Common myeloid progenitor, CD34-positive (primary cell): ENCODE measurements at regions not wholly inside any gene's neighbourhood (a gene's known extent, or its start where the extent isn't known, plus 50 kb on each side); places are given as distances from the start of the nearest gene placed in this dataset.

ENCODE experiments used
- CTCF ChIA-PET: fragments of 350-600 bp; sonication (Branson Sonifier 250); formaldehyde crosslinking; loops from one replicate; lab custom pipeline; 2021; ENCODE audit warnings: antibody characterized with exemption; lab: Charles Lee
- POLR2A ChIA-PET: fragments of 350-600 bp; sonication (Branson Sonifier 250); formaldehyde crosslinking; loops from one replicate; lab custom pipeline; 2021; ENCODE audit warnings: antibody characterized with exemption; lab: Charles Lee
- DNase-seq, 3 donors: peaks; one replicate each; pipeline versions ENCODE4 v3.0.0 to v3.0.0-alpha.2; 2013
- H3K27ac ChIP-seq, 2 experiments: 1 replicate in 1 of 2; 2 replicates in 1 of 2; pipeline ENCODE4 v1.7.0; 2013; ENCODE audit warnings: inconsistent platforms in 2 of 2, low read length in 2 of 2, mild to moderate bottlenecking in 2 of 2, low read depth in 1 of 2, moderate library complexity in 1 of 2; ENCODE audit not compliant: severe bottlenecking in 2 of 2, insufficient read depth in 1 of 2, poor library complexity in 1 of 2
- H3K27me3 ChIP-seq, 5 experiments: replicated peaks in 2 of 5; 1 replicate in 3 of 5; 2 replicates in 2 of 5; pipeline versions ENCODE4 v1.6.1 to v1.7.0; 2013; ENCODE audit warnings: low read length in 4 of 5, mild to moderate bottlenecking in 2 of 5, moderate library complexity in 2 of 5, inconsistent platforms in 1 of 5; ENCODE audit not compliant: insufficient read depth in 5 of 5, control insufficient read depth in 4 of 5
- H3K36me3 ChIP-seq, 4 experiments: 1 replicate in 2 of 4; 2 replicates in 2 of 4; pipeline versions ENCODE4 v1.6.1 to v1.7.0; 2013; ENCODE audit warnings: low read length in 3 of 4, control low read depth in 1 of 4, mild to moderate bottlenecking in 1 of 4; ENCODE audit not compliant: control insufficient read depth in 4 of 4, insufficient read depth in 4 of 4
- H3K4me1 ChIP-seq, 4 experiments: 1 replicate in 3 of 4; 2 replicates in 1 of 4; pipeline versions ENCODE4 v1.6.1 to v1.7.1; 2013; ENCODE audit warnings: low read length in 3 of 4, mild to moderate bottlenecking in 3 of 4, control low read depth in 1 of 4, inconsistent platforms in 1 of 4, moderate library complexity in 1 of 4; ENCODE audit not compliant: control insufficient read depth in 4 of 4, insufficient read depth in 4 of 4; ENCODE audit errors: control extremely low read depth in 1 of 4
- H3K4me3 ChIP-seq, 7 experiments: 1 replicate in 4 of 7; 2 replicates in 3 of 7; pipeline versions ENCODE4 v1.5.1 to v1.7.0; 2013; ENCODE audit warnings: mild to moderate bottlenecking in 7 of 7, low read length in 6 of 7, moderate library complexity in 6 of 7, inconsistent platforms in 2 of 7, low read depth in 2 of 7, control low read depth in 1 of 7; ENCODE audit not compliant: insufficient read depth in 4 of 7, control insufficient read depth in 1 of 7; ENCODE audit errors: extremely low read depth in 1 of 7
- H3K9me3 ChIP-seq, 5 experiments: 1 replicate in 4 of 5; 2 replicates in 1 of 5; pipeline versions ENCODE4 v1.6.1 to v1.7.1; 2013; ENCODE audit warnings: low read length in 4 of 5, mild to moderate bottlenecking in 2 of 5, inconsistent platforms in 1 of 5, low read depth in 1 of 5, moderate library complexity in 1 of 5; ENCODE audit not compliant: control insufficient read depth in 4 of 5, insufficient read depth in 2 of 5; ENCODE audit errors: control extremely low read depth in 1 of 5
- WGBS: methylation state at CpG from one replicate; pipeline ENCODE4 v1.1.5; 2013; ENCODE audit not compliant: insufficient coverage; 5-methylcytosine and 5-hydroxymethylcytosine counted together

- POLR2A ChIA-PET: interaction anchor here (0.6 kb wide), 1 partner anchor 46 kb away, joined by 3 read pairs; no protein-coding TSS in a partner anchor
- 100% methylated on average over 2 of the region's 2 CpGs for WGBS
- Histone ChIP-seq H3K9me3 (peaks cover 0 to 5% (median 0%) of the 10 kb centered on the region in 5 experiments), H3K27ac (no peak overlapping the region), H3K4me1 (peaks cover 0 to 3% (median 0%) of the 10 kb centered on the region in 4 experiments), H3K27me3 (no peaks in the 10 kb centered on the region), H3K4me3 (no peak overlapping the region), H3K36me3 (no peaks in the 10 kb centered on the region)
- CTCF ChIA-PET: no interaction called here
- no peak for DNase-seq
These were observed 91.9 kb upstream of the RBPJ start for GRCh38 chr4:26228883-26229282.

DNA sequence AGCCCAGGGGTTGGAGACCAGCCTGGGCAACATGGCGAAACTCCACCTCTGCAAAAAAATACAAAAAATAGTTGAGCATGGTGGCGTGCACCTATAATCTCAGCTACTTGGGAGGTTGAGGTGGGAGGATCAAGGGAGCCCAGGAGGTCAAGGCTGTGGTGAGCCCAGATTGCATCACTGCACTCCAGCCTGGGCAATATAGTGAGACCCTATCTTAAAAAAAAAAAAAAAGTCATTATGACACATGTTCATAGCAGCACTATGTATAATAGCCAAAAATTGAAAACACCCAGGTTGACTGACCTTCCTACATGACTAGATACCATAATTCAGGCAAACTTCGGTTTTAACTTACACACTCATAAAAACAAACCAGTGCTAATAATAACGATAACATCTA lies 90.8 kb upstream of the RBPJ start:
- CTCF ChIA-PET: no interaction called here
- Histone ChIP-seq H3K4me1 (peaks cover 0 to 3% (median 0%) of the 10 kb centered on the region in 4 experiments), H3K9me3 (peaks cover 0 to 5% (median 0%) of the 10 kb centered on the region in 5 experiments), H3K36me3 (no peaks in the 10 kb centered on the region), H3K27ac (no peak overlapping the region), H3K27me3 (no peaks in the 10 kb centered on the region), H3K4me3 (no peak overlapping the region)
- POLR2A ChIA-PET: no interaction called here
- DNase-seq: no peak
- 100% methylated on average over 2 of the region's 4 CpGs for WGBS

- WGBS: 92% methylated on average over 5 of the region's 5 CpGs
- POLR2A ChIA-PET: no interaction called here
- CTCF ChIA-PET: no interaction called here
- Histone ChIP-seq H3K9me3 (peaks cover 0 to 4% (median 0%) of the 10 kb centered on the region in 5 experiments), H3K27ac (no peak overlapping the region), H3K4me1 (peaks cover 0 to 3% (median 0%) of the 10 kb centered on the region in 4 experiments), H3K36me3 (no peaks in the 10 kb centered on the region), H3K27me3 (no peaks in the 10 kb centered on the region), H3K4me3 (no peak overlapping the region)
- no peak for DNase-seq
These were observed 87.5 kb upstream of the RBPJ start for GRCh38 chr4:26233350-26233749.

DNA sequence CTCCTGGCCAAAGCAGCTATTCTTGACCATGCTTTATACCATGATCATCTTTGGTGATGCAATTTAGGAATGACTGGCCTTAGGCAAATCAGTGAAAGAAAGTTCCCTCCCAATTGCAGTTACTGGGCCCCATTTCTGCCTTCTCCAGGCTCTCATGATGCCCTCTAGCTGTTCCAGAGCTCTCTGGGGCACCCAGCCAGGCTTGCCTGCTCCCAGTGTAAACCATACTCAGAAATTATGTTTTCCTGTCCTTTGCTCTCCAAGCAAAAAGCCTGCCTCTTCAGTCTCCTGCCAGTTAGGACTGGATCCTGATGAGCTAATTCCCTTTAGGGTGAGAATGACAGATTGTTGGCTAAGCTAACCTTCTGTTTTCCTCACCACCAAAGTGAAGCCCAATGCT lies 85.3 kb upstream of the RBPJ start:
- POLR2A ChIA-PET: no interaction called here
- Histone ChIP-seq H3K27ac (no peak overlapping the region), H3K9me3 (peaks cover 0 to 4% (median 0%) of the 10 kb centered on the region in 5 experiments), H3K4me3 (no peak overlapping the region), H3K36me3 (no peaks in the 10 kb centered on the region), H3K27me3 (no peaks in the 10 kb centered on the region), H3K4me1 (peaks cover 0 to 3% (median 0%) of the 10 kb centered on the region in 4 experiments)
- DNase-seq: no peak
- CTCF ChIA-PET: no interaction called here

DNA sequence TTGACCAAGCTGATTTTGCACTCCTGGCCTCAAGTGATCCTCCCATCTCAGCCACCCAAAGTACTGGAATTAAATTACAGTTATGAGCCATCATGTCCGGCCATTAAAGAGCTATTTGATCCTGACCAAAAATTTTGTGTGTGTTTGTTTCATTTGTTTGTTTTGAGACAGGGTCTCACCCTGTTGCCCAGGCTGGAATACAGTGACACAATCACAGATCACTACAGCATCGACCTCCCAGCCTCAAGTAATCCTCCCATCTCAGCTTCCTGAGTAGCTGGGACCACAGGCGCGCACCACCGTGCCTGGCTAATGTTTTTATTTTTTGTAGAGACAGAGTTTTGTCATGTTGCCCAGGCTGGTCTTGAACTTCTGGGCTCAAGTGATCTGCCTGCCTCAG lies 82.9 kb upstream of the RBPJ start:
- Histone ChIP-seq H3K27me3 (no peaks in the 10 kb centered on the region), H3K36me3 (no peaks in the 10 kb centered on the region), H3K4me1 (peaks cover 0 to 3% (median 0%) of the 10 kb centered on the region in 4 experiments), H3K27ac (no peak overlapping the region), H3K4me3 (no peak overlapping the region), H3K9me3 (peaks cover 0 to 4% (median 0%) of the 10 kb centered on the region in 5 experiments)
- POLR2A ChIA-PET: no interaction called here
- WGBS: 90% methylated on average over 4 of the region's 5 CpGs
- CTCF ChIA-PET: no interaction called here
- DNase-seq: no peak

DNA sequence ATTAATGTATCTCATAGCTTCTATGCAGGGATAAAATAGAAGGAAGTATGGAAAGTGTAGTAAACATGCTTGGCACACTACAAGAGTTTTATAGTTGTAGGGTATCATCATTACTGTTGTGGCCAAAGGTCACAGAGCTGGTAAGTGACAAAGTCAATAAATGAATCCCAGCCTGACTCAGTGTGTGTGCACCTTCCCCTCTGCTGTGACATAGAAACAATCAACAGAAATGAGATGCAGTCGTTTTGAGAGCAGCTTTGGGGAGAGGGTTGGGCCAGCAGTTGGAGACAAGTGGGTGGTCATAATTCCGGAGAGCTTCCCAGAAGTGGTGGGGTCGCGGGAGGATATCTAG lies 82.4 kb upstream of the RBPJ start:
- WGBS: 92% methylated on average over 4 of the region's 4 CpGs
- no peak overlapping the region for H3K27ac ChIP-seq
- H3K36me3 ChIP-seq: no peaks in the 10 kb centered on the region
- CTCF ChIA-PET: no interaction called here
- DNase-seq: no peak
- POLR2A ChIA-PET: no interaction called here
- H3K27me3 ChIP-seq: no peaks in the 10 kb centered on the region
- H3K9me3 ChIP-seq: peaks cover 0 to 4% (median 0%) of the 10 kb centered on the region in 5 experiments
- no peak overlapping the region for H3K4me3 ChIP-seq
- H3K4me1 ChIP-seq: peaks cover 0 to 3% (median 0%) of the 10 kb centered on the region in 4 experiments

DNA sequence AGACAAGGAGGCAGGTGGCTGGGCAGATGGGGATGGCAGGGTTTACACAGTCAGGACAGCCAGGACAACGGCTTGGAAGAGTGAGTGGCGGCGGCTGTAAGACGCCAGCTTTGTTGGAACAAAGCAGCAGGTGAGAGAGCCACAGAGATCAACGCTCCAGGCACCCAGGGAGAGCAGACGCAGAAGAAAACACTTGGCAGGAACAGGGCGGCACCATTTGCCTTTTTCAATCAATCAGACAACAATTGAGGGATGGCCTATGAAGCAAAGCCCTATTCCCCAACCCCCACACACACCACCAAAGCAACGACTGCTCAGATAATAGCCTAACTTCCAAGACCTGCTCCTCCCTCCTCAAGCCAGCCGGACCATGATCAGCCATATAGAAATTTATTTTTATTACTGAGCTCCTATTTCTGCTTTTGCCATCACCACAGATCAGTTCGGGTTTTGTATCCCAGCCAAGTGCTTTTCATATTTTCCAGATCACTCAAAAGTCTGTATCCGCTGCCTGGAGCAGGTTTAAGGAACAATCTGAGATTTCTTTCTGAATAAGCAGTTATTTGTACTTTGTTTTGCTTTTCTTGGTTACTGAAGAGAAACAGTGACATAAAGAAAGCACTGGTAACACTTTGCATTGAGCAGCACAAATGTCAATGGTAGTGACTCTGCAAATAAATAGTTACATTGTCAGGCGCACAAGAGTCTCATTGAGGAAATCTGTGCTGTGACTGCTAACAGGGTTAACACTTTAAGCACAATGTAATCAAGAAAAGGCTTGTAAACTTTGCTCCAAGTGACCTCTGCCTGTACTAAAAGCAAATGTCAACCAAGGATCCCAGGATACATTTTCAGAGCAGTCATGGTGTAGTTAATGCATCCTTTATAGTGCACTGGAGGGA lies 81.8 kb upstream of the RBPJ start:
- no peaks in the 10 kb centered on the region for H3K4me1 ChIP-seq
- H3K36me3 ChIP-seq: no peaks in the 10 kb centered on the region
- ChIA-PET CTCF (no interaction called here), POLR2A (no interaction called here)
- WGBS: 83% methylated on average over 11 of the region's 12 CpGs
- DNase-seq: no peak
- H3K27ac ChIP-seq: no peak overlapping the region
- H3K27me3 ChIP-seq: no peaks in the 10 kb centered on the region
- no peak overlapping the region for H3K4me3 ChIP-seq
- peaks cover 0 to 4% (median 0%) of the 10 kb centered on the region in 5 experiments for H3K9me3 ChIP-seq
